Astrocyte of the hippocampus (primary cell): ENCODE measurements at regions not wholly inside any gene's neighbourhood (a gene's known extent, or its start where the extent isn't known, plus 50 kb on each side); places are given as distances from the start of the nearest gene placed in this dataset.
"Not testable (repeated sequence)": the region's sequence is repeated elsewhere in the genome, so short reads cannot be mapped to it uniquely, and the experiment has no call there.

Source experiments
- DNase-seq: peaks from one replicate; pipeline ENCODE4 v3.0.0; 2011; ENCODE audit warnings: low read depth, low spot score

DNA sequence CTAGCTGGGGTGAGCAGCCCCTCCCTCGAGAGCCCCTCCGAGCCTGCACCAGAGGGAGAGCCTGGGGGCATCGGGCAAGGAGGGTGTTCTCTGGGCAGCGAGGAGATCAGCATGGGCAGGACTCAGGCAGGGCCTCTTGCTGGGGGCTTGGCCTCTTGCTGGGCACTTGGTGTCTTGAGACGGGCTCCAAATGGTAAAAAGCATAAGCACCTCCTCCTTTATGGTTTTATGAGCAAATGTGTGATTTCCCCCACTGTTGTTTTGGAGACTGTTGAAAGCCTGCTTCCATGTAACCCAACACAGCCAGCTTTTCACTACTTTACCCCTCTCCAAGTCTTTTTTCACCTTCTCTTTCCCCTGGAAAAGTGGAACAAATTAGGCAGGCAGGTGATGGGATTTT is 239.3 kb downstream of the TLE3 start:
- no peak for DNase-seq

DNA sequence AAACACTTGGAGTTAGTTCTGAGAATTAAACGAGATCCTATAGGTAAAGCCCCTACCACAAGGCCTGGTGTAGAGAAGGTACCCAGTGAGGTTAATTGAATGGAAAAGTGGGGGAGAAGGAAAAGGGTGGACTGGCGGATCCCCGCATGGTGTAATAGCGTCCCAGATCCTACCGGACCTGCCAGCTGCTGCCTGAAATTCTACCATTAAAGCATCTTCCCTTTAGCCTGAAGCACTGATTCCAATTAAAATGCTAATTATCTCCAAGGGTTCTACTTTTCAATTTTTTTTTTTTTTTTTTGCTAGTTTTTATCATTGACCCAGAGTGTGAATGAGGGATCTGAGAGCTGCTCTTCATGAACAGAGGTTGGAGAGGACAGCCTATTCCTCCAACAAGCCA is 237.9 kb downstream of the TLE3 start:
- no peak for DNase-seq

DNA sequence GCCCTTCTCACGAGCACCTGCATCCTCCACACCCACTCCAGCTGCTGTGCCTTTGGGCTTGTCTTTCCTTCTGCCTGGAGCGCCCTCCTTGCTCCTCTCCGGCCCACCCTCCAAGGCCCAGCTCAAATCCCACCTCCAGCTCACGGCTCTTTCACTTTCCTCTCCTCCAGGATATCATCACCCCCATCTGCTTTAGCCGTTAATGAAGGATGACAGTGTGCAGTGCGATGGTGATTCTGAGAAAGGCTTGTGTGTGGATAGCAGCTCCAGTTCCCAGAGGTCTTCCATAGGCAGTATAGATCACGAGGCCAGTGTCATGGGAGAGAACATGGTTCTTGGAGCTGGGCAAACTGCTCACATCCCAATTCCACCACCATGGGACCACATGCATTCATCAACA is 237.4 kb downstream of the TLE3 start:
- DNase-seq: no peak

DNA sequence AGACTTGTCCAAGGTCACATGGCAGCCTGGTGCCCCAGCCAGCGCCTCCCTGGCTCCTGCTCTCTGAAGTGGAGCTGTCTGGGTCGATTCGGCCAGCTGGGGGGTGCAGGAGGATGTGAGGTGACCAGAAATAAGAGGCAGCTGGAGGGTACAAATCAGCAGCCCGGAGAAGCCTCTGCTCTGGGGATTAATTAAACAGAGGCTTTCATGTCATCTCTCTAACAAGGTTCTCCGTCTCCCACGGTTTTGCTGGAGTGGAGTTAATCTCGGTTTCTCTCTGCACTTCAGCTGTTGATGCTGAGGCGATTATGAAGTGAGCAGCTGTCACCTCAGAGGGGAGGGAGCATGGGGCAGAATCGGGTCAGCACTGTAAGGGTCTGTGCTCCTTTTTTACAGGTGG is 236.8 kb downstream of the TLE3 start:
- DNase-seq: no peak

GRCh38 chr15:69861331-69862171 is 236.2 kb downstream of the TLE3 start:
- peak; percentile 32 for DNase-seq

- no peak for DNase-seq
Observed at GRCh38 chr15:69862540-69862939, 235.2 kb downstream of the TLE3 start.

DNA sequence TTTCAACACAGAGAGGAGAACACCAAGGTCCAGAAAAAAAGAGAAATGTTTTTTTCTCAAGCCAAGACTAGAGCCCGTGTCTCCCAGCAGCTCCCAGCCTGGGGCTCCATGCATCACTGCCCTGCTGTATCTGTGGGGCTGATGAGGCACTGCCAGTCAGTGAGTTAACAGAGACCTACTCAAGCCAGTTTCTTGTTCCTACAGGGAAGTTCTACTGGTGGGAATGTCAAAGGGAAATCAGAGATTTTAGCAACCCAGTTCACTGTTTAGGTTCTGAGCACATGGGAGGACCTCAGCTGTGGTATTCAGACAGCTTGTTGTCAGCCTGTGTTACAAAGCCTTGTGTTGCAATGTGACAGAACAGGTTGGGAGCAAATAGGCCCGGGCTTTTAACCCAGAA is 234.3 kb downstream of the TLE3 start:
- no peak for DNase-seq

GRCh38 chr15:69865369-69865768 is 232.3 kb downstream of the TLE3 start:
- DNase-seq: no peak

GRCh38 chr15:69868756-69869155 is 229.0 kb downstream of the TLE3 start:
- DNase-seq: no peak

DNA sequence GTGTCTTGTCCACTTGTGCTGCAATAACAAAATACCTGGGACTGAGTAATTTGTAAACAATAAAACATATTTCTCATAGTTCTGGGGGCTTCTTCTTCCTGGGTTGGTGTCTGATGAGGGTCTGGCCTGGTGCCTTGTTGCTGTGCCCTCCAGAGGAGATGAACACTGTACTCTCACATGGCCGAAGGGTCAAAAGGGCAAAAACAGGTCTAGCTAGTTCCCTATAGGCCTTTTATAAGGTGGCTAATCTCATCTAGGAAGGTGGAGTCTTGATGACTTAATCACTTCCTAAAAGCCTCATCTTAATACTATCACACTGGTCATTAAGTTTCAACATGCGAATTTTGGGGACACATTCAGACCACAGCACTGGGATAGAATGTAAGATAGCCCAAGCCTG is 228.4 kb downstream of the TLE3 start:
- no peak for DNase-seq

DNA sequence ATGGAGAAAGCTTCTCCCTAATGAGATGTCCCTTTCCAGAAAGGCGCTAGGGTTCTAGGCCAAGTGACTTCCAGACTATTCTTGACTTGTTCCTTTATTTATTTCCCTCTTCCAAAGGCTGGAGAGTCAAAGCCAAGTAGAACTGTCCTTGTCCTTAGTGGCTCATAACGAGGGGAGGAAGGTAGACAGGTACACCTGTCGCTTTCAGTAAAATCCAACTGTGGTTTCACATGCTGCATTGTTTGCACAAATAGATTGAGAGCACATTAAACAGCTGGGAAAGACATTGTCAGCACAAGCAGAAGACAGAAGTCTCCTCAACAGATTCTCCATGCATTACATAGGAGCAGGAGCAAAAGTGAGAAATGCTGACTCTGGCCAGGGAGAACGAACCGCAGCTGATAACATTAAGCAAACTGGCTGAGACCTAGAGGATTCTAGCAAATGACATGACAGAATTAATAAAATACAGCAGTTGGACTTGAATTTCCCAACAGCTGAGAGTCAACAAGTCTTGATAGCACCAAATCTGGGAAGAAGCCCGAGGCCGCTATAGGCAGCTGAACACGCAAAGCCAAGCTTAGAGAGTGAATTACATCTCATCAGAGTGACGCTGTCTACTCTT is 227.7 kb downstream of the TLE3 start:
- DNase-seq: no peak

DNA sequence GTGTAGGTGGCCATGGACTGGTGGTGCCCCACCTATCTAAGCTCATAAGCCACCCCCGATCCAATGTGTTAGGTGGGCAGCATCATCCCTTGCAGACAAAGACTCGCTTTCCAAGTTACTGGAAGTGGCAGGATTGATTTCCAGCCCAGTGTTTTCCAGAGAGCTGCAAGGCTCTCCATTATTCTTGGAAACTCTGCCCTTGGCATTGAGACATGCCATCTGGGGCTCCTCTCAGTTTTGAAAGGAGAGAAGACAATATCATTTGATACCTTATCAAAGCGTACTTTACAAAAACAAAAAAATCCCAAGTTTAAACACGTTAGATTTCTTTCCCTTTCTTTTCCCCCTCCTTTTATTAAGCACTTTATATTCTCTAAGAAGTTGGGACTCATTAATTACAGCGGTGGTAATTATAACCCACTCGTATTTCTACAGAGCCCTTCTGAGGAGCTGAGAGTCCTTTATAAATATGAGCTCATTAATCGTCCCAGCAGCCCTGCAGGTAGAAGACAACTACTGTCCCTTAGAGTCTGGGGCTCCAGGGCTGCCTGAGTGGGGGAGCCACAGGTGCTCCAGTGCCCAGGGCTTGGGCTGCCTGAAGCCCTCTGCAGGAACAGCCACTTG is 226.1 kb downstream of the TLE3 start:
- no peak for DNase-seq

DNA sequence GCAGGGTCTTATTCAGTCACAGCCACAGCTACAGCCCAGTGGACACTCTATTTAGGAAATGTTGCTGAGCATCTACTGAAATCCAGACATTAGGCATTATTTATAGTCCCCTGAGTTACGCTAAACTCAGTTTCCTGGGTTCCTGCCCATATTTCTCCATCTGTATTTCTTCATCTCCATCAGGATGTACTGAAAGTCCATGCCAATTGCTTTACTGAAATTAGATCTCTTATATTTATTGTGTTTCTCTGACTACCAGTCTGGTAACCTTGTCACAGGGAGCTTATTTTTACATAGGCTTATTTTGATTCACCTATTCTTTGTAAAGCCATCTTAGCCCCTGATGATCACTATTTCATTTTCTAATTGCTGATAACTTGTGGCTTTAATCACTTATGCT is 223.9 kb downstream of the TLE3 start:
- DNase-seq: no peak

GRCh38 chr15:69874321-69874720 is 223.4 kb downstream of the TLE3 start:
- no peak for DNase-seq

DNA sequence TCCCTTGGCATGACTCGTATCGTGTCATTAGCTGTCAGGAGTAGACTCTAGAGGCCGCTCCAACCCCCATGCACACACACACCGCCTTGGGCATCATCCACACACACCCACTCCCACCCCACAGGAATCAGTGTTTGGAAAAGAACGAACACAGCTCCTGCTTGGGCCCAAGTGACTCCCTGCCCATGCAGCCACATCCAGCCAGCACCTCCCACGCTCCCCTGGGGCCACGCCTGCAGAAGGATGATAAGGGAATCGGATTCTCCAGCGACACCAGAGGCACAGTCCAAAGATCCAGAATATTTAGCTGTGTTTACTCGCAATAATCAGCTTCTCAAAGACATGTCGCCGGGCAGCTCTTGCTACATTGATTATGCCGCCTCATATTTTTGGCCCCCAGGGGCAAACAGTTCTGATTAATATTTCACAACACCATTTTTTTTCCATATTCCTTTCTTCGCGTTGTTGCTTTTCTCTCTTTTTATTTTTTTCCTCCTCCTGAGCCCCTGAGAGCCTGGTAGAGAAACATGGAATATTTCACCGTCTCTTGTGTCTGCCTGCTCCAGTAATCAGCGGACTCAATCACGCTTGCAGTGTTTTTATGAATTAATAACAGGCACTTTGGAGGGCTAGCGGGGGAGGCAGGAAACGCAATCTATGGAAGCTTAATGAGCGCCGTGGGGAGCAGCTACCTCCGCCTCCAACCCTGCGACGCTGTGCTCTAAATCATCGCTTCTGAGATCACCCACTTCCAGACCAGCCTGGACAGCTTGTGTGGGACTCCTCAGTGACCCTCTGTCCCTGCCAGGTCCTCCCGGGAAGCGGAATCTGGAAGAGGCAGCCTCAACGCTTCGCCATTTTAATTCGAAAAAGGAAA is 221.4 kb downstream of the TLE3 start:
- no peak for DNase-seq

DNA sequence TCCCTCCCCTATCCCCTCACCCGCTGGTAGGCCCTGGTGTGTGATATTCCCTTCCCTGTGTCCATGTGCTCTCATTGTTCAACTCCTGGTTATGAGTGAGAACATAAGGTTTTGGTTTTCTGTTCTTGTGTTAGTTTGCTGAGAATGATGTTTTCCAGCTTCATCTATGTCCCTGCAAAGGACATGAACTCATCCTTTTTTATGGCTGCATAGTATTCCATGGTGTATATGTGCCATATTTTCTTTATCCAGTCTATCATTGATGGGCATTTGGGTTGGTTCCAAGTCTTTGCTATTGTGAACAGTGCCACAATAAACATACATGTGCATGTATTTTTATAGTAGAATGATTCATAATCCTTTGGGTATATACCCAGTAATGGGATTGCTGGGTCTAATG is 217.8 kb downstream of the TLE3 start:
- DNase-seq: not testable (repeated sequence)

DNA sequence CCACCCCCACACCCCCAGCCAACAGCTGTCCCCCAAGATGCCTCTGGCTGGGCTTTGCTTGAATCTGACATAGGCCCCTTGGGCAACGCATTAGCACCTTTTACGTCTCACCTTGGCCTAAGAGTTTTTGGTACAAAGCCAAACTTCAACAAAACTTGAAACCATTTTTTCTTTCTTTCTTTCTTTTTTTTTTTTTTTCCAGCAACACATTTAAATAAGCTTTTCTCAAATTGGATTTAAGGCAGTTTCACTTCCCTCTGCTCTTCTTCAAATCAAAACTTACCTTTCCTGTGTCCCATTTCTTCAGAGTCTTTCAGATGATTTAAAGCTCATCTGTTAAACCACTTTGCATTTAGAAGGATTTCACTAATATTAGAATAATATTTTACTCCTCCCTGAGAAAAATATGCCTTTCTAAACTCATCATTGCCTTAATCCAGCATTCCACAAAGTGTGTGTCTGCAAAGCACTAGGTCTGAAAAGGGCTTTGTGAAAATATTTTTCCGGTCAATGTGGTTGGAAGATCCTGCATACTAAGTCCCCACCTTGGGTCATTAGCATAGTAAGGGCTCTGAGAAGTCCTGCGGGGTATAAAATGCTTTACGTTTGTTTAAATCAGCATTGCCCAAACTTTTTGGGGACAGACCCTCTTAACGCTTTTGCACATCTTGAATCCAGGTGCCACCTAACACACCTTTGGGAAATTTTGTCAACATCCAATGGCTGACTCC is 217.0 kb downstream of the TLE3 start:
- DNase-seq: no peak

- DNase-seq: no peak
Observed at GRCh38 chr15:69881302-69881670, 216.4 kb downstream of the TLE3 start.

DNA sequence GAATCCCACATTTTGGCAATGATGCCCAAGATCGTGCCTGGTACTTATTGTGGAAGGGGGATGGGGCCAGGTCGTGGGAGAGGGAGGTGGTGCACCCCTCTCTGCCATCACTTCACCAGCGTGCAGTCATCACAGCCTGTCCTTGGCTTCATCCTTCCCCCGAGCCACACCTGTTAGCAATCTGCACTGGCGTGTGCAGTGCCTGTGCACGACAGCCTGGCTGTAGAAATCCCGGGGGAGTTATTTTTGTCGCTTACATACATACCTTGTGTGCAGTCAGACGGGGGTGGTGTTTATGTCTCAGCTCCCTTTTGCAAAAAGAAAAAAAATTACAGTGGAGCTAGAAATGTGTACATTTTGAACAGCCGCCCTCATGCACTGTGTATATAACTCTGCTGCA is 216.0 kb downstream of the TLE3 start:
- no peak for DNase-seq

- no peak for DNase-seq
Observed at GRCh38 chr15:69883306-69883705, 214.4 kb downstream of the TLE3 start.
